ENCODE measurements at regions not wholly inside any gene's neighbourhood (a gene's known extent, or its start where the extent isn't known, plus 50 kb on each side); places are given as distances from the start of the nearest gene placed in this dataset.
"Not testable (repeated sequence)": the region's sequence is repeated elsewhere in the genome, so short reads cannot be mapped to it uniquely, and the experiment has no call there.

DNA sequence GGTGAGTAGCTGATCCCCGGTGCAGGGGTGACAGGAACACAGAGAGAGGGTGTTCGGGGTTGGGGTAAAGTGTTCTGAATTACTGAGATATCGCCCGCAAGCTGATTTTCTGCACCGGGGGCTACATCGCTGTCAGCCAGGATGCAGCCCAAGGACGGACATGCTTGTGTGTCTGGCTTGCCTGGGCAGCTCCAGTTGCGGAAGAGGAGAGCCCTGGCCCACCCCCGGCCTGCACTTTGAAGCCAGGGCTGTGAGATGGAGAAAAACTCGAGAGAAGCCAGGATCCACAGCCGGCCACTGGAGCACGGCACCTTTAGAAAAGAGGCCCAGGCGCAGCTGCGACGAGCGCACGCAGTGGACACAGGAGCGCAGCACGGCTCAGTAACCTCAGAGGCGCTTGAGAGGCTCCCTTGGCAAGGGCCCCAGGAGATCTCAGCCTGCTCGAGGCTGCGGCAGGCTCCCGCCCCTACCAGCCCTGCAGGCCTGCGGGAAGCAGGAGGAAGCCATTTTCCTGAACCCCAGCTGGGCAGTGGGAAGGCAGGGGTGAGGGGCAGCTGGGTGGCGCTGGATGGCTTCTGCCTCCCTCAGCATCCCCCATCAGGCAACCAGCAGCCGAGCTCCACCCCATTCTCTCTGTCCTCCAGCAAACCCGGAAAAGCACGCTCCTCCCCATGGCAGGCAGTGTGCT lies 59.2 kb downstream of the C9orf50 start:
- no peak for DNase-seq

DNA sequence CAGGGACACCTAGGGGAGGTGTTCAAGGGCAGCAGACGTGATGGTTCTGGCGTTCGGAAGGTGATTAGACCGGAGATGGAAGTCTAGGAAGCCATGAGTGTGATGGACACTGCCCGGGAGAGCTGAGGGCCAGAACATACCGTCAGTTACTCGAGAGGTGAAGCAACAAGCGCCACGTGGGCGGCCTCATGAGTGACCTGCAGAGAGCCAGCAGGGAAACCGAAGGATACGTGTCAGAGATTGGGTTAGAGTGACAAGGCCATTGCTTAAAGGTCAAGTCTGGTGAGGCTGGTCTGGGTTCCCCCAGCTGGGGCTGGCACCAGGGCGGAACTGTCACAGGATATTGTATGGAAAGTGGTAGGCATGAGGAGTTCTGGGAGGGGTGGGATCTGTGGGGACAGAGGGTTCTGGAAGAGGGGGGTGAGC lies 60.0 kb downstream of the C9orf50 start:
- no peak for DNase-seq

DNA sequence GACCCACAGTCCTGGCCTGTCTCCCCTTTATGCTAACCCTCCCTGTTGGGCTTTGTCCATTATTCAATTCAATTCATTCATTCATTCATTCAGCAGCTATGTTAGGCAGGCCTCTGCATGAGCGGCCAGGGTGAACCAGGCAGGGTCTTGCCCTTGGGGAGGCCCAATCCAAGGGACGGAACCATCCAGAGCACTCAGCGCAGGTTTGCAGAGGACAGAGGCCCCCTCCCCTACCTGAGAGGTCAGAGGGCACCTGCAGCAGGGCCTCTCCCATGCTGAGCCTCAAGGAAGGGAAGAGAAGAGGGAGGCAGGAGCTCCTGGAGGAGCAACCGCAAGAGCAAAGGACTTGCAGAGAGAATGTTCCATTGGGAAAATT lies 61.4 kb downstream of the C9orf50 start:
- DNase-seq = no peak

DNA sequence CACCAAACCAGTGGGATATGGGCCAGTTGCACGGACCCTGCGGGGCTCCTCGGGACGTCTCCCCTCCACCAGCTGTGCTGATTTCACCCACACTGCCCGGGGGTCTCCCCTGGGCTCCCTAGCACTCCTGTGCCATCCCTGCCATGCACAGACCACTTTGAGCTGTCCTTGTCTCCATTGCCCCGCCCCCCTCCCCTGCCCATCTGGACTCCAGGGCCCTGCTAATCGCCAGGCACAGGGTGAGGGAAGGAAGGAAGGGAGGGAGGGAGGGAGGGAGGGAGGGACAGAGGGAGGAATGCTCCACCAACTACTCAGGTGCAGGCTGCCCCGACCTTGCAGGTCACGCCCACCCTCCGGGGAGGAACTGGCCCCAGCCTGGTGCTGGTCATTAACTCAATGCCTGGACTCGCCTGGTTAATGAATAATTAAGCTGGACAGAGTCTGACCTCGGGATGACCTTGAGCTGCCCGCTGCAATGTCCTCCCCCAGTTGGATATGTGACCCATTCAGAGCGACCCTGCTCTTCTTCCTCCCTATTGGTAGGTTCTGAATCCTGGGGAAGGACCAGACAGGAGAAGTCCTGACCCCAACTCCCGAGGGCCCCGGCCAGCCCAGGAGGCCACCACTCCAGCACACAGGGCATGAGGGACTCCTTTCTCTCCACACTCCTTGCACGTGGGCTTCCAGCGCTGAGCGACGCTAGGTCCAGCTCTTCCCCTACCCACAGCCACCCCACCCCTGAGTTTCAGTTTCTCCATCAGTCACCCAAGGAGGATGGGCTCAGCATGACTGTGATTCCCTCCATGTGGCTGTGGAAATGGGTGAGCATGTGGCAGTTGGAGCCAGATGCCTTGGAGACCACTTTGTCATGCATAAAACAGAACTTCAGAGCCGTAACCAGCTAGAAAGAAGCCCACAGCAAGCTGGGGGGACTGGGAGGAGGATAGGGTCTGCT lies 62.1 kb downstream of the C9orf50 start:
- DNase-seq = no peak

DNA sequence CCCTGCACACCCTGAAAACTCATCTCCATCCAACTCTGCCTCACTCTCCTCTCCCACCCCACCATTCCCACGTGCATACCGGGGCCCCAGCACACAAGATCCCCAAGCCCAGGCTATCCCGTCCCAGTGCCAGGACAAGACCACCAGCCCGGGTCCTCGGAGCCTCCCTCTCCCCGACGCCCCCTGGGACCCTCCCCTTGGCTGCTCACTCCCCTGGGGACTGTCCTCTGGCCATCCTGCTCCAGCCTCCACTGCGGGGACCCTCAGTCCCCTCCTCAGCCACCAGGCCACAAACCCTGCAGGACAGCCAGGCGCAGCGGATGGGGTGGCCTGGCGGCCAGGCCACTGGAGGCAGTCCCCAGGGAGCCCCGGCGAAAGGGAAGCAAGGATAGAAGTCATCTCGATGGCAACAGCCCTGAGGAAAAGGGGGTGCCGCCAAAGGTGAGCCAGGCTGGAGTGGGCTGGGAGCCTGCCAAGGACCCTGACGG lies 62.8 kb downstream of the C9orf50 start:
- DNase-seq = no peak

DNA sequence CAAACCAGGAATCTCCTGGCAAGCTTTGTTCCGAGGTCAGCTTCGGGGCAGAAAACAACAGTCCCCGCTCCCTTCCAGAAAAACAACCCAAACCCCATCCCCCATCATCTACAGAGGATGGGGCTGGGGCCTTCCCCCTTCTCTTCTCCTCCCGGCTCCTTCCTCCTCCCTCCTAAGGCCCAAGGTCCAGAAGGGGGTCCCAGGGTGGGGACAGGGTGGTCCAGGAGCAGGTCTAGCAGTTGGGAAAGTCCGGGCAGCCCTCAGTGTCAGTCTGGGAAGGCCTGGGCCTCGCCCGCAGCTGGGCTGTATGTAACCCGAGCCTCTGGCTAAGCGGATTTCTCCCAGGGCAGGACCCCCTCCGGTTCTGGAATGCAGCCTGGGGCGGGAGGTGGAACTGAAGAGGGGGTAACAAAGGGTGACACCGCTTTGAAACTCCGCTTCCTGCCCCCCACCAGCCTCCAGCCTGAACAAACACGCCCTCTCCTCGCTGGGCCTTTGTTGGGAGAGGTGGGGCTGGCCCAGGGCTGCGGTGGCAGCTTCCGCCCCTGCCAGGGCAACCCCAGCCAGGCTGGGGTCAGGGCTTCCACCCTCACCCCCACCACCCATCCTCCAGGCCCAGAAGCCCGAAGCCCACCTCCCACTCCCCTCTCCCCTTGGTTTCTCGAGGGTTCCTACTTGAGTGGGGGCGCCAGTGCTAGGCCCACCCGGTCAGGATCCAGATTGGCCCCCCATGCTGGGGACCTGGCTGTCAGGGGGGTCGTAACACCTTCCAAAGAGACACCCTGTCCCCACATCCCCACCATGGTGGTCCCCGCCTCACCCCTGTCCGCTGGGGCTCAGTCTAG lies 63.5 kb downstream of the C9orf50 start:
- DNase-seq = no peak

DNA sequence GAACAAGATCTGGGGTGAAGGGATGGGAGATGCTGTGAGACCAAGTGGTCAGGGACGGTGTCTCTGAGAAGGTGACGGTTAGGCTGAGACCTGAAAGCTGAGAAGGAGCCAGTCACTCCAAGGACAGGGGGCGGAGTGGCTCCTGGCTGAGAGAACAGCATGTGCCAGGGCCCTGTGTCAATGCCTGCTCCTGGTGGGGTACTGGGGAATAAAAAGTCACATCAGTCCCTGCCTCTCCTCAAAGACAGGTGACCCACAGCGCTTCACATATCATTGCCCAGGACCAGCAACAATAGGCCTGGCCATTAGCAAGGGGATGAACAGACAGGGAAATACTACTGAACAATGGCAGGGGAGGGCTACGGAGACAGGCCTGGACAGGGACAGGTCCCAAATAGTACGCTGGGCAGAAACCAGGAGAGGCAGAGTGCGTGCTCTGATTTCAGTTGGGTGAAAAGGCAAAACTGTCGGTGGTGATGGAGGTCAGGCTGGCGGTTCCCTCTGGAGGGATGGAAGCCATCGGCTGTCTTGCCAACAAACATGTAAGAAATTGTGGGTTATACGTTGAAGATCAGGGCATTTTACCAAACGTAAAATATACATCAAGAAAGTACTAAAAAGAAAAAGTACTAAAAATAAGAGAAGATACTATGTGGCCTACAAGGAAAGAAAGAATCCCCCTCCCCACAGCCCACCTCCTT lies 64.3 kb downstream of the C9orf50 start:
- DNase-seq = no peak

DNA sequence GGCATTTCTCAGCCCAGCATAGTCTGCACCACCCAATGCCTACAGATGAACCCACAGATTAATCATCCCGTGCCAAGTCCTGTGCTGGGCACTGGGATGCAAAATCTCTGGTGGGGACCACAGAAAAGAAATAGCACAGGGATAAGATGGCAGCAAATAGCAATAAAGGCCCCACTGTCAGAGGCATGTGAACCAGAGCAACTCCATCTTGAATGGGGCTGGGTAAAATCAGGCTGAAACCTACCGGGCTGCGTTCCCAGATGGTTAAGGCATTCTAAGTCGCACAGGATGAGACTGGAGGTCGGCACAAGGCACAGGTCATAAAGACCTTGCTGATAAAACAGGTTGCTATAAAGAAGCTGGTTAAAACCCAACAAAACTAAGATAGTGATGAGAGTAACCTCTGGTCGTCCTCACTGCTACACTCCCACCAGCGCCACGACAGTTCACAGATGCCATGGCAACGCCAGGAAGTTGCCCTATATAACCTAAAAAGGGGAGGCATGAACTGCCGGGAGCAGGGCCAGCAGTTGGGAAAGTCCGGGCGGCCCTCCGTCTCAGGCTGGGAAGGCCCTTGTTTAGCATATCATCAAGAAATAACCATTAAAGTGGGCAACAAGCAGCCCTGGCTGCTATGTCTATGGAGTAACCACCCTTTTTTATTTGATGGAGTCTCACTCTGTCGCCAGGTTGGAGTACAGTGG lies 65.2 kb downstream of the C9orf50 start:
- DNase-seq = no peak

DNA sequence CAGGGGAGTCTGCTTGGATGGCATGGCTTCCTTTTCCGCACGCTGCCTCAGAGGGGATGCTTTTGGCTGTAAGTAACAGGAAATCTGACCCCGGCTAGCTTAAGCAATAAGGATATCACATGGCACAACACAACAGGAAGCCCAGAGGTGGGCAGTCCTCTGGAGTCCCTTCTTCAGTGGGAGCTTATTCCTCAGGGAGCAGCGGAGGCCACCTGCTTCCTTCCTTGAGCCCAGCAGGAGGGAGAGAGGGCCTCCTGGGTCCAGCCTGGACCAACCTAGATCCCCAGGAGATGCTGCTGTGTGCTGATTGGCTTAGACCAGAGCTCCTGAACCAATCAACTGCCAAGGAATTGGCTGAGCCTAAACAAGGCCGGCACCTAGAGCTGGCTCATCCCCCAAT lies 66.3 kb downstream of the C9orf50 start:
- DNase-seq = no peak

DNA sequence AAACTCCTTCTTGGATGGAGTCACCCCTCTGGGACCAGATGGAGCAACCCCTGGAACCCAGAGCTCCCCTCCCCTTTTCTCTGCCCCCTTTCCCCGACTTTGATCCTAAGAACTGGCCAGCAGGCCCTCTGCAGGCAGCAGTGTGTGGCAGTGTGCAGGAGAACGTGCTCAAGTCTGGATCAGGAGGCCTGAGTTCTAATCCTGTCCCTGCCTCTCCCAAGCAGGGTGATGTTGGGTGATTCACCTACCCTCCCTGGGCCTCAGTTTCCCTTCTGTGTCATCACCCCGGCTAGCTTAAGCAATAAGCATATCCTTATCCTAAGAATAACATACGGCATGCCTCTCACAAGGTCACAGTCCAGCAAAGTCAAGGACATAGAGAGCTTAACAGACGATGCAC lies 67.6 kb downstream of the C9orf50 start:
- no peak for DNase-seq

DNA sequence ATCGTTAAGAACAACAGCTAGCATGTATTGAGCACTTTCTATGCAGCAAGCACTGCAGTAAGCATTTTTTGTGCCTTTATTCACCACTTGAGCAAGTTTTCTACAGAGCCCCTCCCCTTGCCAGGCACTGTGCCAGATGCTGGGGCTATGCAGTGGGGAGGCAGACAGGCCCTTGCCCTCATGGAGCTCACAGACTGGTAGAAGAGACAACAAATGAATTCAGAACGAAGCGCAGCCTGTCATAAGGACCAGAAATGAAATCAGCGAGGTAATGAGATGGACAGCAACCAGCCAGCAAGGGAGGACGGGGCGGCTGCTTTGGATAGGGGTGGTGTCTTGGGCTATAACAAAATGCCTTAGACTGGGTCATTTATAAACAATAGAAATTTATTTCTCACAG lies 68.8 kb downstream of the C9orf50 start:
- DNase-seq = no peak

DNA sequence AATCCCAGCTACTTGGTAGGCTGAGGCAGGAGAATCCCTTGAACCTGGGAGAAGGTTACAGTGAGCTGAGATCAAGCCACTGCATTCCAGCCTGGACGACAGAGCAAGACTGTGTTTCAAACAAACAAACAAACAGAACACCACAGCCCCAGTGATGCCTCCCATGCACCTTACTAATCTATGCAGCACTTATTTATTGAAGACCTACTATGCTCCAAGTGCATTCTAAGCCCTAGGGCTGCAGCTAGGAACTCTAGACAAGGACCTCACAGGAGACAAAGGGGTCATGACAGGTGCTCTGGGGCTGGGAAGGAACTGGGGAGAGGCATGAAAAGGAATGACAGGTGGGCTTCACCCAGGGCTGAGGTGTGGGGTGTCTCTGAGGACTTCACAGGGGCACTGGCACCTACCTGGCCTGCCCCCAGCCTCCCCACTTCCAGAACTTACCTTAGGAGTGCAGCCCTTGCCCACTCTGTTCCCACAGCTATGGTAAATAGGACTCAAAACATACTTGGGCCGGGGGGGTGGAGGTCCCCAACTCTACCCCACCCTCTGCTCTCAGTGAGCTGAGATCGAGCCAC lies 69.4 kb downstream of the C9orf50 start:
- DNase-seq = no peak

DNA sequence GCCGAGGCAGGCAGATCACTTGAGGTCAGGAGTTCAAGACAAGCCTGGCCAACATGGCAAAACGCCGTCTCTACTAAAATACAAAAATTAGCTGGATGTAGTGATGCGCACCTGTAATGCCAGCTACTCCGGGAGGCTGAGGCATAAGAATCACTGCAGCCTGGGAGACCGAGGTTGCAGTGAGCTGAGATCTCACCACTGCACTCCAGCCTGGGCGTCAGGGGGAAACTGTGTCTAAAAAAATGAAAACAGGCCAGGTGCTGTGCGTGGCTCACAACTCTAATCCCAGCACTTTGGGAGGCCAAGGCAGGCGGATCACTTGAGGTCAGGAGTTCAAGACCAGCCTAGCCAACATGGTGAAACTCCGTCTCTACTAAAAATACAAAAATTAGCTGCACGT lies 69.9 kb downstream of the C9orf50 start:
- DNase-seq = not testable (repeated sequence)

DNA sequence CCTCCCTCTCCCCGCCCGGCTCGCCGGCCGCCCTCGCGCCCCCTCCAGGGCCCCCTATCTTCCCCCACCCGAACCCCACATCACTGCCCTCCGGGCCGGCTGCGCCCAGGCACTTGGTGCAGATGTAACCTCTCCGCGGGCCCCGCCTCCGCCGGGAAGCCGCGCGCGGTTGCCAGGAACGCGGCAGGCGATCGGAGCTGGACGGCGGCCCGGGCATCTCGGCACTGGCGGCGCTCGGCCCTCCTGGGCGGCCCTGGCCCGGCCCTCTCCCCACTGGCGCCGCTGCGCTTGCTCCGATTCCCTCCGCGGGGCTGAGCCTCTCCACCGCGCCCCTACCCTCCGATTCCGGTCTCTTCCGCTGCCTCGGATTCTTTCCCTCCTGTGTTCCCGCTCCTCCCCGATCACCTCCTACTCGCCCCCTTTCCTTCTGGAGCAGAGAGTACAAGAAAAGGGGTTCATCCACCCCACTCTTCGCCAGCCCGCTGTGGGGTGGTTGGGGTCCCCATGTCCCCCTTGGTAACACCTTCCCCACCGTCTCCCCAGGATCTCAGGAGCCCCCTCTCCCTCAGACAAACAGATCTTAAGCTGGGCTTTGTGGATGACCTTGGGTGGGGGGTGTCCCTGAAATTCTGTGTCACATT lies 70.6 kb downstream of the C9orf50 start:
- peak; percentile 62 to 82 for DNase-seq

DNA sequence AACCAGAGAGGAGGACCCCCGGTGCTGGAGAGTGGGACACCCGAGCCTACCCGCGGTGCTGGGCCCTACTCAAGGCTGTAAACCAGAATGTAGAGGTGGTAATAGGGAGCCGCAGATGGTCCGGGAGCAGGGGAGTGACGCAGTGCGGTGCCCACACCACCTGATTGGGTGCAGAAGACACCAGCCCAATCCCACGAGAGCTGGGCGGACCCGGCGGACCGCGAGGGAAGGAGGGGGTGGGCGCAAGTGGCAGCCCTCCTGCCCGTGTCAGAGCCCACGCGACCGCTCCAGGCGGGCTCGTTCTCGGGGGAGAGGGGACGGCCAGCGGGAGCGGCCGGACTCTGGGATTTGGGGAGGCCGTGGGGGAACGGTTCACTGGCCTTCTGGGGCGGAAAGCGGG lies 71.2 kb downstream of the C9orf50 start:
- peak; percentile 69 to 74 for DNase-seq

DNA sequence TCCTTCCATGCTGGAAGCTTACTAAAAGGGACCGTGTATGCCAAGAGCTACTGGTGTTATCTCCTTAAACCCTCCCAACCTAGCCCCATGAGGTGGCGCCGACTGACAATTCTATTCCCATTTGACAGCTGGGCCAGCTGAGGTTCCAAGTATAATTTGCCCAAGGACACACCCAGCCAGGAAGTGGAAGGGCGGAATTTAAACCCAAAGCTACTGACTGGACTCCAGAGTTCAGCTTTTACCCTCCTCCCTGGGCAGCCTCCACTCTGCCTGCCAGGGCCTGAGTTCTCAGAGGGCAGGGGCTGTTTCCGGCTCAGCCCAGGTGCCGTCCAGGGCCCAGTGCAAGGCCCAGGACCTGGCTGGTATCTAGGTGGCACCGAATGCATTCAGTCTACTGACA lies 71.8 kb downstream of the C9orf50 start:
- DNase-seq = no peak

DNA sequence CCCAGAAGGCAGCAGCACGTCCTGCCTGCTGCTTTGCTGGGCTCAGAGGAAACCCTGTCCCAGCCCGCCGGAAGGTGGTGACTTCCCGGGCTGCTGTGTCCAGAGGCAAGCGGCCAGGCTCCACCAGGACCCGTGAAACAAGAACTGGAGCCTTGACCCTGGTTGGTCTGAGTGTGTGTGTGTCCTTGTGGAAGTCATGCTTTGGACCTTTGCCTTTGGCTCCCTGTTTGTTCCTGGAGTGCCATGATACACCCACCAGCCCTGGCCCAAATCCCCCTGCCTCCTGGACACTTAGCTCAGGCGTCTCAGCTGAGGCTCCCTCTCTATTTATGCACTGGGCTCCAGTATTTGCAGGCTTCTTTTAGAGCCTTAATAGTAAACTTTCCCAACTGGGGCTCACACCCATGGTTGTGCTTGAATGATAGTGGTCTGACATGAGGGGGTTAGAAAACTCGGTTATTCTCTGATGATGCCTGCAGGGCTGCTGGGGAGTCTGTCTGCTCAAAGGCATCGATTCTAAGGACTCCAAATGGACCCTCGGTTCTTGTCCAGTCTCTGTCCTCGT lies 72.2 kb downstream of the C9orf50 start:
- DNase-seq = no peak

DNA sequence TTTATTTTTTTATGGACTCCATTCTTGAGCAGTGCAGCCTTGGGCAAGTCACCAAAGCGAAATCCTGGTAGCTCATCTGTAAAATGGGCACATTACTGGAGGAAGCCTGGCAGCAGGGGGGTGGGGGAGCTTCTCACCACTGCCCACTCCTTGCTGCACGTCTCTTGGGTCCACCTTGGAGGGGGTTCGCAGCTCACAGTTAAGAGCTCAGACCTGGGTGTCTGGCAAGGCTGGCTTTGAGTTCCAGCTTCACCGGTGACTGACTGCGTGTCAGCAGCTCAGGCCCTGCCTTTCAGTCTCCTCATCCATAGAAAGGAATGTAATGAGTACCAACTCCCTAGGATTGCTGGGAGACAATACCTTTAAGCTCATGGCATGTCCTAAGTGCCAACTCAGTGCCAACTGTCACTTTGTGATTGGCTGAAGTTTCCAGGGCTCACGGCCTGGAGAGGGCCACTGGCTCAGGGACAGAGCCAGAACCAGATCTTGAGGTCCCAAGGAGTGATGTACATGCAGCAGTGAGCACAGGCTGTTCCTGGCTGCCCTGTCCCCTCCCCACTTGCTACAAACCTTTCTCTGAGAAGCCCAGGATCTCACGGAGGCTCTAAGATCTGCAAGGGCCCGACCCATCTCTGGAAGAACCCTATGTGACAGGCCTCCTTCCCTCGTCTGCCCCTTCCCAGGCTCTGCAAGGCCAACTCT lies 72.9 kb downstream of the C9orf50 start:
- no peak for DNase-seq

DNA sequence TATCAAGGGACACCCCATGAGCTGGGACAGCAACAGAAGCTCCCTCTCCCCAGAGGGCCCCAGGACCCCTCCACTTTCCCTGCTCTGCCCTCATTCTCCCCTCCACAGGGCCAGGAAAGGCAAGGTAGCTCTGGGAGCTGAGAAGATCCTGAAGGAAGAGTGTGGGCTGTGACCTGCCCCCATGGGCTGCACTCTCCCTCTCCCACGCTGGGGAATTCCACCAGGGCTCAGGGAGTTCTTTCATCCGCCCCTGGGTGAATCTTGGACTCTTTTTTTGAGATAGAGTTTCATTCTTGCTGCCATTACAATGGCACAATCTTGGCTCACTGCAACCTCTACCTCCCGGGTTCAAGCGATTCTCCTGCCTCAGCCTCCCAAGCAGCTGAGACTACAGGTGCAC lies 73.8 kb downstream of the C9orf50 start:
- no peak for DNase-seq

DNA sequence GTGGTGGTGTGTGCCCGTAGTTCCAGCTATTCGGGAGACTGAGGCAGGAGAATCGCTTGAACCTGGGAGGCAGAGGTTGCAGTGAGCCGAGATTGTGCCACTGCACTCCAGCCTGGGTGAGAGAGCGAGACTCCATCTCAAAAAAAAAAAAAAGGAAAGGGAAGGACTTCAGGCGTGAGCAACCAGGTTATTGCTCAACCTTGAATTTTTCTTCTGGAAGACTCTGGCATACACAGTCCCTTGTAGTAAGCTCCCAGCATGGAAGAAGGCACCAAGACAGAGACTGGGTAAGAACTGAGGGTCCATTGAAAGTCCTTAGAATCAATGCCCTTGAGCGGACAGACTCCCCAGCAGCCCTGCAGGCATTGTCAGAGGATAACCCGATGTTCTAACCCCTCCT lies 75.0 kb downstream of the C9orf50 start:
- not testable (repeated sequence) for DNase-seq

All from hippocampal formation (tissue), 2 donors.